Smooth muscle cell (in vitro differentiated cells): ENCODE measurements at regions not wholly inside any gene's neighbourhood (a gene's known extent, or its start where the extent isn't known, plus 50 kb on each side); places are given as distances from the start of the nearest gene placed in this dataset.

Experiments
- DNase-seq: peaks from one replicate; lab custom pipeline; 2025; ENCODE audit not compliant: unreplicated experiment; lab: John Stamatoyannopoulos, UW
- H2AFZ ChIP-seq: fragments of 200-600 bp; sonication (generic); 2 replicates; pipeline ENCODE4 v1.6.0; 2016; ENCODE audit warnings: antibody characterized with exemption, low read depth, mild to moderate bottlenecking
- H3F3A ChIP-seq: fragments of 200-600 bp; sonication (generic); 2 replicates; pipeline ENCODE4 v1.6.0; 2017; ENCODE audit warnings: antibody characterized with exemption, low read depth
- H3K27ac ChIP-seq: fragments of 200-600 bp; sonication (generic); 2 replicates; pipeline ENCODE4 v1.5.1; 2016; ENCODE audit warnings: low read depth, mild to moderate bottlenecking
- H3K27me3 ChIP-seq: fragments of 200-600 bp; sonication (generic); 2 replicates; pipeline ENCODE4 v1.6.1; 2016; ENCODE audit warnings: low read depth, mild to moderate bottlenecking
- H3K36me3 ChIP-seq: fragments of 200-600 bp; sonication (generic); 2 replicates; pipeline ENCODE4 v1.5.1; 2016; ENCODE audit warnings: low read depth
- H3K4me1 ChIP-seq: fragments of 200-600 bp; sonication (generic); 2 replicates; pipeline ENCODE4 v1.5.1; 2016; ENCODE audit warnings: low read depth
- H3K4me2 ChIP-seq: fragments of 200-600 bp; sonication (generic); 2 replicates; pipeline ENCODE4 v1.6.0; 2016; ENCODE audit warnings: mild to moderate bottlenecking
- H3K4me3 ChIP-seq: fragments of 200-600 bp; sonication (generic); 2 replicates; pipeline ENCODE4 v1.5.1; 2016; ENCODE audit warnings: mild to moderate bottlenecking
- H3K79me2 ChIP-seq: fragments of 200-600 bp; sonication (generic); 2 replicates; pipeline ENCODE4 v1.6.0; 2016; ENCODE audit warnings: low read depth, mild to moderate bottlenecking
- H3K9ac ChIP-seq: fragments of 200-600 bp; sonication (generic); 2 replicates; pipeline ENCODE4 v1.6.0; 2016; ENCODE audit warnings: low read depth
- H3K9me3 ChIP-seq: fragments of 200-600 bp; sonication (generic); replicated peaks from 2 replicates; pipeline ENCODE4 v1.5.1; 2016; ENCODE audit warnings: low read depth
- H4K20me1 ChIP-seq: fragments of 200-600 bp; sonication (generic); 2 replicates; pipeline ENCODE4 v1.6.0; 2016; ENCODE audit warnings: low read depth
- CTCF ChIP-seq: fragments of 200-600 bp; sonication (generic); IDR thresholded peaks from 2 replicates; pipeline ENCODE4 v1.5.1; 2017; ENCODE audit warnings: borderline replicate concordance, mild to moderate bottlenecking, antibody characterized with exemption; ENCODE audit not compliant: insufficient read depth, poor library complexity, severe bottlenecking
- WGBS: methylation state at CpG from one replicate; pipeline ENCODE4 v1.1.7; 2016; ENCODE audit warnings: low lambda C conversion rate; 5-methylcytosine and 5-hydroxymethylcytosine counted together

GRCh38 chr5:39714036-39714698, 289.4 kb upstream of the DAB2 start:
- Histone ChIP-seq H2AFZ (no peak overlapping the region), H3K9ac (no peak overlapping the region), H3F3A (peaks cover 9% of the 10 kb centered on the region), H3K4me3 (no peak overlapping the region), H3K4me1 (no peaks in the 10 kb centered on the region), H3K9me3 (no peaks in the 10 kb centered on the region), H3K4me2 (no peak overlapping the region), H4K20me1 (no peaks in the 10 kb centered on the region), H3K27ac (peak overlapping the region; percentile 4), H3K27me3 (no peaks in the 10 kb centered on the region), H3K36me3 (no peaks in the 10 kb centered on the region), H3K79me2 (no peaks in the 10 kb centered on the region)
- no peak for DNase-seq
- WGBS, result 50% methylated on average over 2 of the region's 2 CpGs
- TF ChIP-seq CTCF, result peak; percentile 76

- Histone ChIP-seq H3K4me1 (no peaks in the 10 kb centered on the region), H3K79me2 (no peaks in the 10 kb centered on the region), H3K9me3 (no peaks in the 10 kb centered on the region), H4K20me1 (no peaks in the 10 kb centered on the region), H2AFZ (no peak overlapping the region), H3K36me3 (no peaks in the 10 kb centered on the region), H3K27ac (peak overlapping the region; percentile 4), H3K27me3 (no peaks in the 10 kb centered on the region), H3F3A (peaks cover 9% of the 10 kb centered on the region), H3K9ac (no peak overlapping the region), H3K4me2 (no peak overlapping the region), H3K4me3 (no peak overlapping the region)
- TF ChIP-seq CTCF, result no peak
- WGBS, result 36% methylated on average over 2 of the region's 2 CpGs
- no peak for DNase-seq
These were observed 288.6 kb upstream of the DAB2 start for GRCh38 chr5:39713250-39713916.

- no peaks in the 10 kb centered on the region for H3K79me2 ChIP-seq
- no peak overlapping the region for H3K4me2 ChIP-seq
- H3K4me1 ChIP-seq, result no peaks in the 10 kb centered on the region
- no peak for DNase-seq
- TF ChIP-seq CTCF, result no peak
- no peaks in the 10 kb centered on the region for H3K9me3 ChIP-seq
- no peak overlapping the region for H2AFZ ChIP-seq
- H3K36me3 ChIP-seq, result no peaks in the 10 kb centered on the region
- no peak overlapping the region for H3K4me3 ChIP-seq
- peaks cover 9% of the 10 kb centered on the region for H3F3A ChIP-seq
- H3K9ac ChIP-seq, result no peak overlapping the region
- no peaks in the 10 kb centered on the region for H3K27me3 ChIP-seq
- WGBS, result 96% methylated on average over 5 of the region's 5 CpGs
- H3K27ac ChIP-seq, result no peak overlapping the region
- no peaks in the 10 kb centered on the region for H4K20me1 ChIP-seq
These were observed 287.8 kb upstream of the DAB2 start for GRCh38 chr5:39712316-39713249.
